Activated effector memory CD4-positive, alpha-beta T cell treated with anti-CD3 and anti-CD28 coated beads, Interleukin-2, amount 50 U/mL, for 16 hours (primary cell): ENCODE measurements at regions not wholly inside any gene's neighbourhood (a gene's known extent, or its start where the extent isn't known, plus 50 kb on each side); places are given as distances from the start of the nearest gene placed in this dataset.

Source experiments
- DNase-seq: peaks from one replicate; pipeline ENCODE4 v3.0.0-alpha.2; 2020

DNA sequence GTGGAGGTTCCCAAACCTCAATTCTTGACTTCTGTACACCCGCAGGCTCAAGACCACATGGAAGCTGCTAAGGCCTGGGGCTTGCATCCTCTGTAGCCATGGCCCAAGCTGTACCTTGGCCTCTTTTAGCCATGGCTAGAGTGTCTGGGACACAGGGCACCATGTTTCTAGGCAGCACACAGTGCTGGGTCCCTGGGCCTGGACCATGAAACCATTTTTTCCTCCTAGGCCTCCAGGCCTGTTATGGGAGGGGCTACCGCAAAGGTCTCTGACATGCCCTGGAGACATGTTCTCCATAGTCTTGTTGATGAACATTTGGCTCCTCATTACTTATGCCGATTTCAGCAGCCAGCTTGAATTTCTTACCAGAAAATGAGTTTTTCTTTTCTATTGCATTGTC, 701.4 kb downstream of the FGF9 start:
- no peak for DNase-seq

DNA sequence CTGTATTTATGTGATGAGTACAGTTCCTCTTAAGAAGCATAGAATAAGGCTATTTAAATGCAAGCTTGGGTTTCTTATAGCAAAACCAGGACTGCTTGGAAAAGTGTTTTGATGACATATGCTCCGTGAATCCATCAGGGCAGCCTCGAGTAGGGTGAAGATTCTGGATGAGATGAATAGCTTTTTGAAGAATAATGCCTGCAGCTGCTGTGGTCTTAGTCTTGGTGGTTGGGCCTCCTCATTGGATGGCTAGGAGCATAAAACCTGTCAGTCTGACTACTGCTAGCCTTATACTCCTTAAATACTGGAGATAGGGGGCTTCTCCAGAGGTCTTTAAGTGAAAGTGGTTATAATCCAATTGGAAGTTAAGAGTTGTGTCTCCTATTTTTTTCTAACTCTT, 704.3 kb downstream of the FGF9 start:
- no peak for DNase-seq

DNA sequence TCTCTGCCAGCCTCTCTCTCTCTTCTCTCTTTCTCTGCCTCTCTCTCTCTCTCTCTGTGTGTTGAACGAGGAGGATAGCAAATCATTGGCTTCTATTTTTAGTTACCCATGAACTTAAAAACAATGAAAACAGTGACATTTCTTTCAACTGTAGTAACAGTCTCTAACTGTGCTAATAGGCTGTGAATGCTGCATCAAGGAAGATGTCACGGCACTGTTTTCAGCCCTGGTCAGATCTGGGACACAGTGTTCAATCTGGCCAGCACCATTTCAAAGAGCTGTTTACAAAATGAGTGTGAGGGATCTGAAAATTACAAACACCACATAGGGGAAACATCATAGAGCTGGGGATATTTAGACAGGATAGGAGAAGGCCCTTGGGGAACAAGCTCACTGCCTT, 717.0 kb downstream of the FGF9 start:
- DNase-seq, result no peak

DNA sequence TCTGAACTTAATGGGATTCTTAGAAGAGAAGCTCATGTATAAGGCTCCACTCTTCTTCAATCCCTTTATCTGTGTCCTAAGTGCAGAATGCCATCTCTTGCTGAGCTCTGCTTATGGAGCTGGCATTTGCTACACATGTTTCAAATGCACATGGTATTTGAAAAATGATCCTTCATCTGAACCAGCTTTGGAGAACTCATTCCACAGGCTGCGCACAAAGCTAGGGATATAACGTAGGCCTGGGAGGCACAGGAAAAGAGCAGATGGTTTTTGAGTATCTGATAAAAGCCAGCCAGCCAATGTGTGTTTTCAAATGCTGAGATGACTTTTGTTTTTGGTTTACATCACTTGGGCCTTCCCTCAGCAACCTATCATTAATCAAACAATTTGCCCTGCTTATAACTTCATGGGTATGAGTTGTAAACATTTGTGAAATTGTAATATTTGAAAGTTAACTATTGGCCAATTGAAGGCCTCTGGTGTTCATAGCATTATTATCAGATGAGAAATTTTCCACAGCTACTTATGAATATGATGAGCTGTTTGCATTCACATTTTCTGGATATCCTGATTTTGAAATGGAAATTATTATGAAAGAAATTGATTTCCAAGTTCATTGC, 729.0 kb downstream of the FGF9 start:
- DNase-seq, result no peak

DNA sequence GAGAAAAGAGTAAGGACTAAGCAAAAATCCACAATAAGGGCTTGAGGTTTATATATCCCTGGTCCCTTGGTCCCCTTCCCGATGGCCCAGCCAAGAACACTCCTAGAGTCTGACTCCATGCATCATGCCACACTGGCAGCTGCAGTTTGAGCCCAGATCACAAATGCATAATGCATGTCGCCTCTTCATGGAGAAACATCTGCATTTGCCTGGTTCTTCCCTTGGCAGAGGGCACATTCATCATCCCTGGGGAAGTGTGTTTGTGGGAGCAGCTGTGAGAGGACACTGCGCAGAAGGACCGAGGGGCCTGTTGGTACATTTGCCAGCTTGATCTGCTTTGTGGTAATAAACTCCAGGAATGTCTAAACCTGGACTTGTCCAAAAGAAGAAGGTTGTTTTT, 731.8 kb downstream of the FGF9 start:
- DNase-seq, result no peak

DNA sequence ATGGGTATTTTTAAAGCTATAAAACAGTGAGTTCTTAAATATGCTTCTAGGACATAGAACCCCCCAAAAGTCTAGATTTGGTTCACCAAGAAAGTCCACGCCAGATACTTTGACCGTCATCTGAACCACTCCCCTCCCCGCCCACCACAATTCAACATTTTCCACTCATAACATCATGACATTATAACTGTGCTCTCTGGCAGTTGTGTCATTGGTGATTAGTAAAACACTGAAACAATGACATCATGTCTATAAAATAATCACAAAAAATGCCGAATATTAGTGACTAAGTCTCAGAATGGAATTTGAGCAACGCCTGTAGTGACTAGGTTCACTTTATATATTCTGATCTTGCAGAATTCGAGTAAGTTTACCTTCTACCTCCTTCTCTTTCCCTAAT, 732.3 kb downstream of the FGF9 start:
- DNase-seq, result no peak

DNA sequence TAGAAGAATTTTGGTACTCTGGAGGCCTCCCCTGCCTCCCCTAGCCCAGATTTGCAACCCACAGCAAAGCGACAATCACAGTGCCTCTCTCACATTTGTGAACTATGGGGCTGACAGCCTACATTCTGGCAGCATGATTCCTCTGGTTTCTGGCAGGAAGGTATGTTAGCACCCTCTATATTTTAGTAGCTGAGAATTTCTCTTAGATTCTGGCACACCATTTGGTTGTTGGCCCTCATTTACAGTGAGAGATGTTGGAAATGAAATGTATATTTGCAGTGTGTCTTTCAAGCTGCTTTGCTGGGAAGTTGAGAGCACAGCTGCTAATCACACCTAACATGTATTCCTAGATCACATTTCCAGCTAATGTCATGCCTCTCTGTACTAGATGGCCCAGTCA, 735.0 kb downstream of the FGF9 start:
- no peak for DNase-seq

DNA sequence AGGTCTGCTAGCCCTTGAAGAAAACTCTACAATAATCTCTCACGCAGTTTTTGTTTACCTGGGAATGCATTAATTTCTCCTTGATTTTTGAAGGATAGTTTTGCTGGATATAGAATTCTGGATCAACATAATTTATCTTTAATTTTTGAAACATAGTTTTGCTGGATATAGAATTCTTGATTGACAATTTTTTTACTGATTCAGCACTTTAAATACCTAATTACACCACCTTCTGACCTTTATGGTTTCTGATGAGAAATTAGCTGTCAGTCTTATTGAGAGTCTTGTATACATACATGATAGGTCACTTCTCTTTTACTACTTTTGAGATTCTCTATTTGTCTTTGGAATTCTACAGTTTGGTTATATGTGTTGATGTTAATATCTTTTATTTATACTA, 741.6 kb downstream of the FGF9 start:
- DNase-seq, result no peak

DNA sequence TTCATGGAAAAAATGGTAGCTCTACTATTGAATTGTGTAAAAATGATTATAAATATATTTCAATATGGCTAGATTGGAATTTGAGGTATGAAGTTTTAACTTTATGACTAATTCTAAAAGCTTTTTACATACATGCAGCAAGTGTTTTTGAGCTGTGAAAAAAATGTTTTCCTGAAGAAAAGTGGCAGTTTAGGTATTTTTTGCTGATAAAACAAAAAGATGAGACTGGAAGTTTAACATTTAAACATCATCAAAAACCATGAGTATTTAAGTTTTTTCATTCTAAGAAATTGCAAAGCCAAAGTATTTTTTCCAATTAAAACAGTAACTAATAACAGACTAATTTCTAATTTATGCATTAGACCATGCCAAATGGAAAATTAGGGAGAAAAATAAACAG, 751.1 kb downstream of the FGF9 start:
- no peak for DNase-seq

DNA sequence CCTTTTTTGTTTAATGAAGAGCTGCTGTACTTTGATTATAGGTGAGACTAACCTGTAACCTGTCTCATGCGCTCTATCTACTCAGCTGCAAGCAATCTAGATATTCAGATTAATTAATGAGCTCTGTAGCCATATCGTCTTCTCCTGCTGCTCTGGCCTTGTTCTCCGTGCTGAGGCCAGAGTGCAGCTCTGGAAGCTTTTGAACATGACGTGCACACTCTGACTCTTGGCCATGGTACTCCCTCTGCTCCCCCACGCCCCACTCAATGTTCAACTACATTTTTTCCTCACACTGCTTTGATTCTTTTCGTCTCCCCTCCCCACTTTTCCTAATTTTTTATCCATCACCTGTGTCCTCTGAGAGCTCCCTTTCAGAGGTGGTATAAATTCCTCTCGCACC, 751.8 kb downstream of the FGF9 start:
- DNase-seq, result no peak

DNA sequence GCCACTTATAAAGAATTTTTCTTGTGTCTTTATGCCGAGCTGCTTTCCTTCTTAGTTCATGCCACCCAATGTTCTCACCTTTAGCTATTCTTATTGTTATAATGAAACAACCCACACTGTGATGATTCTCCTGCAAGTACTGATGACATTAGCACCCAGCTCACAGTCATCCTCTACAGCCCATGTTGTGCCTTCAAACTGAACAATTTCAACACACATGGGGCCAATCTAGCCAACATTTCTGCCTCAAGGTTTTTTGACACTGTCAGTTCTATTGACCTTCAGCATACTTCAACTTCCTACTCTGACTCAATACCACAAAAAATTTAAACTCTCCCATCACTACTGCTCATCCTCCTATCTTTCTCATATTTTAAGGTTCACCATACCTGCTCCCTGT, 752.4 kb downstream of the FGF9 start:
- no peak for DNase-seq

DNA sequence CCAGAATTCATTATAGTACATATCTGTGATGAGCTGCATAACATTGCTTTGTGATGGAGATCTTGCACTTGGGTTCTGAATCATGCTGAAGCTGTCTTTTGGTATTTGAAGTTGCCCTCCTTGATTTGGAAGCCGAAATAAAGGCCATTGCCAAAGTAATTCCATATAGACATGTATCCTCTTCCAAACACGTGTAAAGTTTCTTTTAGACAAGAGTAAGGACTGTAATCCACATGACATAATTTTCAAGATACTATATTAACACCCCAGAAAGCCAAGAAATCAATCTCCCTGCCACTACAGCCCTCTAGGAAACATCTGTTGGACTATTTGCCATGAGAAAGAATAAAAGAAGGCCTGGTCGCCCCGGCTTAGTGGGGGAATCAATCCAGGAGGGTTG, 754.2 kb downstream of the FGF9 start:
- DNase-seq, result no peak

DNA sequence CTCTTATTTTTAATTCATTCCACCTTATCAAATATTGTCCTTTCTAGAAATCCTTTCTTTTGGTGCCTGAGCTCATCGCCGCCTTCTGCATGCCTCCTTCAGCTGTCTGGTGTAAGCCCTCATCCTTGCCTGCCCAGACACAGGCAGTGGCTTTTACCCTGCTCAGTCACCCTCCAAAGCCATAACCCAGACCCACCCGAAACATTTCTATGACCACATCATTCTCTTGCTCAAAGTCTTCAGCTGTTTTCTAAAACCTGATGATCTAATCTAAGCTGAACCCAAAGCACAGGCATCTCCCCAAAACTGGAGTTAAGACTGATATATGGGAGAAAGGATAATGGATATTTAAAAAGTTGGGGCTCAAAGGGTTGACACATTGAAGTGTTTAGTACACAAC, 753.7 kb upstream of the SGCG start:
- DNase-seq, result no peak

DNA sequence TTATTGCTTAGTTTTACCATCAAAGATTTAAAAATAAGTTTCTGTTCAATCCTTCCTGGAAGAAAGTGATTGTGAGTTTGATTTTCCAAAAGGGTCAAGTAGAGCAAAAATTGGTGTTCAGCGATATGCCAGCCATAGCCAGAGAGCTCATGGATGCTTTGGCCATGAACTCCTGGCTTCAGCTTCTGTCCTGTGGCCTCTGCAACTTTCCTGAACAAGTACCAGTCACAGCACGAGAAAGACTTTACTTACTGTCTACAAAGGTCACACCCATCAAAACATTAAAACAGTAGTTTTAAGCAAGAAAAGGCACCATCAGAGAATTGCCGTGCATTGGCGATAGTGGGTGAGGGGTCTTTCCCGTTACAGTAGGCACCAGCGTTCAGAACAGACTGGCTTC, 753.0 kb upstream of the SGCG start:
- DNase-seq, result no peak

DNA sequence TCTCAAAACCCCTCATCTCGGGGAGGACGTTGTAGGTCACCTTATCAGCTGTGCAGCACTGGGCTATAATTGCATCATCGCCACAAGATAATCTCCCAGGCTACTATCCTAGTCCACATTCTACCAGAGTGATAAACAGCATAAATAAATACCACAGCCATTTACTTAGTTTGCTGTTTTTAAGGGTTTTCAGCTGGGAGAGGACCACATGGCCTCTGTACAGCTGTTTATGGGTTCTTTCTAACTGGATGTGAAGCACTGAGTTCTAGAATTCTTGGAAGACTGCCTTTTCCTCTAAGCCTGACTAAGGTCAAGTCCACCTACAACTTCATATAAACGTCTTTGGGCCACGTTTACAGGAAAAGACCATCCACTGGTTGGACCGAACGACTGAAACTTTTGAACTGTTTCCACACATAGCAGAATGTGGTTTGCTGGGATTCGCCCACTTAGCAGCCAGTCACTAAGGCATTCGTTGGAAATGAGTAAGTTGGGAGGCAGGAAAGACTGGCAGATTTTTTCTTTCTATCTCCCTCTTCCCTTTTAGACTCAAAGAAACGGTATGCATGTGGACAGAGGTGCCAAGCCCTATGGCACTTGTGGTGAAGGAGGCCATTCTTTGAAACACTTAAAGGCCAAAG, 752.5 kb upstream of the SGCG start:
- DNase-seq, result no peak

DNA sequence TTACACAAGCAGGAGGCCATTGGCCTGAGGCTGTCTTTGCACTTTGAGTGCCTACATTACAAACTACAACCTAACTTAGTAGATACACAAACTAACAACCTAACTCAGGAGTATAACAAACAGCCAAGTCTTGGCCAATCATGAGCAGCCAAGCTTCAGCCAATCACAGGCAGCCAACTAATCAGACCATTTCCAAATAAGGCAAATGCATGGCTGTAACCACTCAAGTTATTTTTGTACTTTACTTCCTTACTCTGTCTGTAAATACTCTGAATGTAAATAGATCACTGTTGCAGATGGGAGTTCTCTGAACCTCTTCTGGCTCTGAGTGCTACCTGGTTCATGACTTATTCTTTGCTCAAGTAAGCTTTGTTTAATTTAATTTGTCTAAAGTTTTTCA, 748.1 kb upstream of the SGCG start:
- no peak for DNase-seq

DNA sequence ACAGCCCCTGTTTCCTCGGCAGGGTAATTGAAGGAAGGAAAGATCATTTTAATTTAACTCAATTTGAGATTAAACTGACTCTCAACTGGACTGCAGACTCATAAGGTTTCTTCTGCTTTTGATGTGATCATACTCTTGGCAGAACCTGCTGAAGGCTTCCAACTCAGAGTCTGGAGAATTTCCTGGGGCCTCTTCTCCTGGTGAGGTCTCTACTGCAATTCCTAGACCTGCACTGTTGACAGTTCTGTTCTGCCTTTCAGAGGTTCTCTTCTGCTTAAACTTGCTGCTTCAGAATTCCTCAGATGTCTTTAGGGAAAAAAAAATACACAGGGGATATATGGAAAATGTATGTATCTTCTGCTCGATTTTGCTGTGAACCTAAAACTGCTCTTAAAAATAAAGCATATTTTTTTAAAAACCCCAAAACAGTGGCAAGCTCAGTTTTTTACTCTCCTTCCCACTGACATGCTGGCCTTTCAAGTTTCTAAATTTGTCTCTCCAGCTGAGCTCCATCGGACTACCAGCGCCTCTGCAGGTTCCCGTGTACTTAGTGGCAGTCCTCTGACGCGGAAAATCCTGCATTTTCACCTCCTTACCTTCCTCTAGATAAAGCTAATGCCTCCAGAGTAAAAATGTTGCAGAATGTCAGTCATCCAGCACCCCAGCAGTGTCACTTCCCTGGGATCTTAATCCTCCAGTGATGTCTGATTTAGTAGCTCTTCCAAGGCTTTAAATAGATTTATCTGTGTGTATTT, 733.5 kb upstream of the SGCG start:
- no peak for DNase-seq

DNA sequence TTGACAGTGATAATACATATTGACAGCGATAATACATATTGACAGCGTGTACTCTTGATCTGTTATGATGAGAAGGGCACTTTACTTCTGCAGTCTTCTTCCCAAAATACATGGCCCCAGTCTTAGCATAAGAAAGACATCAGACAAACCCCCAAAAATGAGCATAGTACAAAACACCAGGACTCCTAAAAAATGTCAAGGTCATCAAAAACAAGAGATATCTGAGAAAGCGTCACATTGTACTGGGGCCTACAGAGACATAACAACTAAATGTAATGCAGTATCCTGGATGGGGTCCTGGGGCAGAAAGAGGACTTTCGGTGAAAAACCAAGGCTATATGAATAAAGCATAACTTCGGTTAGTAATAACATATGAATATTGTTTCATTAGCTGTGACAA, 731.5 kb upstream of the SGCG start:
- no peak for DNase-seq

DNA sequence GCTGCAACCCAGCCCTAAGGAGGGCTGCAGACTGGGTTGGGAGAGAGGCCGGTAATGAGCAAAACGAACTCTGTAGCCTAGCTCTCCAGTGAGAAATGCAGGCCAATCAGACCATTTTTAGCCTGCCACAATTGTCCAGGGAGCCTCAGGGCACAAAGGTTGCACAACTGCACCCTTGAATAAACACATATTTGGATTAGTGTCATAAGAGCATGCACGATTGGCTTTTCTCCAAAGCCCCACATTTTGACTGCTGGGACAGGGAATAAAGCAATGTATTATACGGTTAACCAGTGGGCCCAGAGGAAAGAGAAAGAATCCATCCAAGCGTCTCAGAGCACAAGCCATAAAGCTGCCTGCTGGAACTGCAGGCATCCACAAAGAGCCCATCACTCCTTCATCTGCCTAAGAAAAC, 729.4 kb upstream of the SGCG start:
- DNase-seq, result no peak

DNA sequence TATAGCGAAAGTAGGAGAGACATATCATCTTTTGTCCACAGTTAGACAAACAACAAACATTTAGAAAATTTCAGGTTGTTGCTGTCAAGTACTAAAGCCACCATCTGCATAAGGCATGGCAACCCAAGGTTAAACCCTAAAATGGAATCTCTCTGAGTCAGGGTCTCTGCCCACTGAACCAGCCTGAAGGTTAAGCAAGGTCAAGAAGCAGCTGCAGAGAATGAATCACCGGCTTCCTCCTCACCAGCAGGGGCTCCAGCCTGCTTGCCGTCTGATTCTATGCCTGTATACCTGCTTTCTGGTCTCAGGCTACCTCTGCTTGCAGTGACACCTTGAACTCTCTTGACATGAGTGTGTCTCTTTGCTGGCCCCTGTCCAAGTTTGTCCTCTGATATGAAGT, 726.2 kb upstream of the SGCG start:
- no peak for DNase-seq

DNA sequence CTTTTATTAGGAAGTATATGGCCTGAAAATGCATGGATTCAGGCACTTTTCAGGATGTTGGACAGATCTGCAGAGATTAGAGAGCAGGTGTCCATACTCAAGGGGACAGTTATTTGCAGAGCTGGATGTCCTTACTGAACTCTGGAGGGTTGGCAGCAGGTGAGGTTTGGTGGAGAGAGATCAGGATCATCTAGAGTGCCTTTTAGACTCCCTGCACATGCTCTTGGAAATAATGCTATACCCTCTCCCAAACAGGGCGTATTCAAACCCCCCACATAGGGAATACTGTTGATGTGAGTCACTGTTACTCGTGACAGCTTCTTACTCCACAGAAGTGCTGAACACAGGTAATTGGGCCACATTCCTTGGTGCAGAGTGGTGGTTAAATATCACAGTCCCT, 725.7 kb upstream of the SGCG start:
- DNase-seq, result no peak

DNA sequence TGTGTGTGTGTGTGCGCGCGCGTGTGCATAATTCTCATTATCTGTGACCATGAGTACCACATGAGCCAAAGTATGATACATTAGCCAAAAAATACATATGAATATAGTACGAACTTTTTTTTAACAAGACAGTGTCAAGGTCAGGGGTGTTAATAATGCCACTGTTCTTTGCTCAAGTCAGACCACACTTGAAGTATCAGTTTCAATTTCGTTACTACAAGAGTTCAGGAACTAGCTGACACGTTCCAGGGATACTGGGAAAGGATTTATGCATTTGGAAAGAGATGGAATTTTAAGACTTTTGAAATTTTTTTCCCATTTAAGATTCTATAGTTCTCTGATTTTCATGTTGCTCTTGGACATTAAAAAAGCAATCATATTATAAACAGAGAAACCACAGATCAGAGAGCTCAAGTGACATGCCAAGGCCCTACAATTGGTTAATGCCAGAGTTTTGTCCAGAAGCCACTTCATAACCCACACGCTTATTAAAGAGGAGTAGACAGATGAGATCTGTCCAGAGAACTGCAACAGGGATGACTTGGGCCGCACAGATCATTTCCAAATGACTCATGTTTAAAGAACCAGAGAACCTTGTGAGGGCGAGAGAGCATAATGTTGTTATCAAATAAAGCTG, 718.8 kb upstream of the SGCG start:
- no peak for DNase-seq

DNA sequence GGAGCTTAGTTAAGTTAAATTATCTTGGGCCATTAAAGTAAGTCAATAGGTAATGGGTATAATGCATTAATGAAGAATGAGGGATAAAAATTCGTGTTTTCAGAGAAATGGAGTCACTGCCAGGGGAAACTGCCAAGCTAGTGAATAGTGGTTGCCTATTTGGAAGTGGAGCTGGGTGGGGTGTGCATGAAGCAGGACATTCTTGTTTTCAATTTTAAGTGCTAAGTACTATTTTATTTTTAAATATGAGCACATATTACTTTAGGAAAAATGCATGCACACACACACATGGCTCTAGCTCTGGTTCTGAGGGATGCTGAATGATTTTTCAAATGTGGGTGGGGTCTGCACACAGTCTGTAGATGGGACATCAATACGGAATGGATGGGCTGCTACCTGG, 717.7 kb upstream of the SGCG start:
- no peak for DNase-seq

DNA sequence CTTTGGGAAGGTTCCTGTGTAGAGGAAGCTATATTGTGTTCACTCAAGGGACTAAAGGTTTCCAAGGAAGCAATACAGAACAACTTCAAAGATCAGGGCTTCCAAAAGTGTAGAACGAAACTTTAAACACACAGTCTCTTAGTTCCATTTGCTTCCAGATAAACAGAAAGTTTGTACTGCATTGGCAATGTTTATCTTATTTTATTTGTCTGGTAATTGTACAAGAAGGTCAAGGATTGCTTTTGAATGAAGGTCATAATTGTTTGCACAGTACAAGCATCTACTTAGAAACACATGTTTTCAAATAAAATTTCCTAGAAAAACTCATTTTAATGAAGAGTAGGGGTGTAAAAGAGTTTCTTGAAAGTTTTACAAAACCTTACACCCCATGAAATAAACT, 712.7 kb upstream of the SGCG start:
- no peak for DNase-seq
